ENCODE measurements at regions not wholly inside any gene's neighbourhood (a gene's known extent, or its start where the extent isn't known, plus 50 kb on each side); places are given as distances from the start of the nearest gene placed in this dataset.
"Not testable (repeated sequence)": the region's sequence is repeated elsewhere in the genome, so short reads cannot be mapped to it uniquely, and the experiment has no call there.

DNA sequence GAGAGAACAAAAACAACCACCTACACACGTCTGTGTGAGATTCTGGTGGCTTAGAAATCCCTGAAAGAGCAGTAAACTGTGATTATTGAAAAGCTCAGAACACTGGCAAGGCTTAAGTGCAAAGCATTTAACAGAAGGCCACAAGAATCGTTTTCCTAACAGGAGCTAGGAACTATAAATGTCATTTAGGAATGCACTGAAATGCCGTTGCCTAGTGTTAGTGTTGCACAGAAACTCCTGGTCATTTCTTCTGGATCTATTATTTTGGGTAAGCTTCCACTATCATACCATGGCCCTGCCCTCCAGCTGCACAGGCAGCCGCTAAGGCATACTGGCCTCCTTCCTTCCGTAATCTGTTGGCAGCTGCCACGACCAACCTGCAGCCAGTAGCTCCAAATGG is 923.2 kb downstream of the NLGN4X start:
- no peak overlapping the region for H3K4me3 ChIP-seq (ENCODE audit: low read depth, low read length)

DNA sequence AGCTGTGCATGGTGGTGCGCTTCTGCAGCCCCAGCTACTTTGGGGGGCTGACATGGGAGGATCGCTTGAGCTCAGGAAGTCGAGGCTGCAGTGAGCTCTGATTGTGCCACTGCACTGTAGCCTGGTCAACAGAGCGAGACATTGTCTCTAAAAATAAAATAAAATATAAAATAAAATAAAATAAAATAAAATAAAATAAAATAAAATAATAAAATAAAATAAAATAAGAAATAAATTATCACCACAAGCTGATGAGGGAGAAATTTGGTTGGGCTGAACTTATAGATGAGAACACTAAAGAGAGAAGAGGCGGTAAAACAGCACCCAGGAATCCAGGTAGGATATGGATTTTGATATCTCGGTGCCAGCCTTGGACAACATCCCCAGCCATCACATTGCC is 933.7 kb downstream of the NLGN4X start:
- Histone ChIP-seq H3K27ac (ENCODE audit: insufficient read depth, low read length, poor library complexity, severe bottlenecking) (no peak overlapping the region), H3K4me3 (ENCODE audit: low read depth, low read length) (no peak overlapping the region), H3K9me3 (ENCODE audit: control insufficient read depth in 2 of 2, low read length in 2 of 2) (no peaks in the 10 kb centered on the region), H3K4me1 (ENCODE audit: control insufficient read depth, insufficient read depth, low read length, poor library complexity, severe bottlenecking) (no peaks in the 10 kb centered on the region), H3K36me3 (ENCODE audit: control insufficient read depth, insufficient read depth, low read length) (no peaks in the 10 kb centered on the region), H3K27me3 (ENCODE audit: control insufficient read depth, insufficient read depth, low read length) (no peaks in the 10 kb centered on the region)
- ATAC-seq (ENCODE audit: low read depth in 2 of 2): no peak
- Mint-ChIP-seq H3K4me1 (no peaks in the 10 kb centered on the region), H3K27ac (no peak overlapping the region), H3K27me3 (no peaks in the 10 kb centered on the region), H3K9me3 (peaks cover 0 to 11% (median 0%) of the 10 kb centered on the region in 7 donors), H3K4me3 (no peak overlapping the region), H3K36me3 (no peaks in the 10 kb centered on the region)
- no peak for DNase-seq

More for the DNA sequence above, 923.2 kb downstream of the NLGN4X start:
- Mint-ChIP-seq H3K4me1 (no peaks in the 10 kb centered on the region), H3K9me3 (peaks cover 0 to 26% (median 0%) of the 10 kb centered on the region in 7 donors), H3K4me3 (no peak overlapping the region), H3K36me3 (no peaks in the 10 kb centered on the region), H3K27me3 (no peaks in the 10 kb centered on the region), H3K27ac (no peak overlapping the region)
- ATAC-seq (ENCODE audit: low read depth in 2 of 2) (no peak), DNase-seq (no peak)
- Histone ChIP-seq H3K27ac (ENCODE audit: insufficient read depth, low read length, poor library complexity, severe bottlenecking) (no peak overlapping the region), H3K9me3 (ENCODE audit: control insufficient read depth in 2 of 2, low read length in 2 of 2) (no peaks in the 10 kb centered on the region), H3K27me3 (ENCODE audit: control insufficient read depth, insufficient read depth, low read length) (no peaks in the 10 kb centered on the region), H3K36me3 (ENCODE audit: control insufficient read depth, insufficient read depth, low read length) (no peaks in the 10 kb centered on the region), H3K4me1 (ENCODE audit: control insufficient read depth, insufficient read depth, low read length, poor library complexity, severe bottlenecking) (no peaks in the 10 kb centered on the region)

DNA sequence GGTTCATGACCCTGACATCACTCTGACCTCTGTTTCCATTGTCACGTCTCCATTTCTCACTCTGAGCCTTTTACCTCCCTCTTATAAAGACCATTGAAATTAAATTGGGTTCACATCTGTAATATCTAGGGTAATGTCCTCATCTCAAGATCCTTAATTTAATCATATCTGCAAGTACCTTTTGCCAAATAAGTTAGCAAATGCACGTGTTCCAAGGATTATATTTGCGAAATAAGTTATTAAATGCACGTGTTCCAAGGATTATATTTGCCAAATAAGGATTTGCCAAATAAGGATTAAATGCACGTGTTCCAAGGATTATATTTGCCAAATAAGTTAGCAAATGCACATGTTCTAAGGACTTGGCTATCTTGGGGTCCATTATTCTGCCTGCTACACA is 938.0 kb downstream of the NLGN4X start:
- Mint-ChIP-seq H3K27me3 (no peaks in the 10 kb centered on the region), H3K27ac (no peak overlapping the region), H3K4me1 (no peaks in the 10 kb centered on the region), H3K9me3 (peaks cover 0 to 21% (median 5%) of the 10 kb centered on the region in 7 donors), H3K36me3 (no peaks in the 10 kb centered on the region), H3K4me3 (no peak overlapping the region)
- Histone ChIP-seq H3K9me3 (ENCODE audit: control insufficient read depth in 2 of 2, low read length in 2 of 2) (no peaks in the 10 kb centered on the region), H3K27me3 (ENCODE audit: control insufficient read depth, insufficient read depth, low read length) (no peaks in the 10 kb centered on the region), H3K4me1 (ENCODE audit: control insufficient read depth, insufficient read depth, low read length, poor library complexity, severe bottlenecking) (no peaks in the 10 kb centered on the region), H3K4me3 (ENCODE audit: low read depth, low read length) (no peak overlapping the region), H3K27ac (ENCODE audit: insufficient read depth, low read length, poor library complexity, severe bottlenecking) (no peak overlapping the region), H3K36me3 (ENCODE audit: control insufficient read depth, insufficient read depth, low read length) (no peaks in the 10 kb centered on the region)
- no peak for ATAC-seq (ENCODE audit: low read depth in 2 of 2)
- DNase-seq: no peak

DNA sequence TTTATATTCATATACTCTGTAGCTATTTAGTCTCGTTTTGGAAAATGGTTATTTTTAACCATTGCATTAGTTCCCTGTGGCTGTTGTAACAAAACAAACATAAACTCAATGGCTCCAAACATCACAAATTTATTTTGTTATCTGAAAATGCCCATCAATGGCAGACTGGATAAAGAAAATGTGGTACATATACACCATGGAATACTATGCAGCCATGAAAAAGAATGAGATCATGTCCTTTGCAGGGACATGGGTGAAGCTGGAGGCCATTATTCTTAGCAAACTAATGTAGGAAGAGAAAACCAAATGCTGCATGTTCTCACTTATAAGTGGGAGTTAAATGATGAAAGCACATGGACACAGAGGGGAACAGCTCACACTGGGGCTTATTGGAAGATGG is 938.7 kb downstream of the NLGN4X start:
- peaks cover 0 to 22% (median 10%) of the 10 kb centered on the region in 7 donors for H3K9me3 Mint-ChIP-seq
- H3K27me3 ChIP-seq (ENCODE audit: control insufficient read depth, insufficient read depth, low read length); H3K27ac Mint-ChIP-seq; ATAC-seq (ENCODE audit: low read depth in 2 of 2); H3K4me1 ChIP-seq (ENCODE audit: control insufficient read depth, insufficient read depth, low read length, poor library complexity, severe bottlenecking); H3K27me3 Mint-ChIP-seq; H3K4me3 Mint-ChIP-seq; H3K36me3 ChIP-seq (ENCODE audit: control insufficient read depth, insufficient read depth, low read length); H3K27ac ChIP-seq (ENCODE audit: insufficient read depth, low read length, poor library complexity, severe bottlenecking); H3K4me1 Mint-ChIP-seq; H3K9me3 ChIP-seq (ENCODE audit: control insufficient read depth in 2 of 2, low read length in 2 of 2); H3K36me3 Mint-ChIP-seq; H3K4me3 ChIP-seq (ENCODE audit: low read depth, low read length); DNase-seq: not testable (repeated sequence)

DNA sequence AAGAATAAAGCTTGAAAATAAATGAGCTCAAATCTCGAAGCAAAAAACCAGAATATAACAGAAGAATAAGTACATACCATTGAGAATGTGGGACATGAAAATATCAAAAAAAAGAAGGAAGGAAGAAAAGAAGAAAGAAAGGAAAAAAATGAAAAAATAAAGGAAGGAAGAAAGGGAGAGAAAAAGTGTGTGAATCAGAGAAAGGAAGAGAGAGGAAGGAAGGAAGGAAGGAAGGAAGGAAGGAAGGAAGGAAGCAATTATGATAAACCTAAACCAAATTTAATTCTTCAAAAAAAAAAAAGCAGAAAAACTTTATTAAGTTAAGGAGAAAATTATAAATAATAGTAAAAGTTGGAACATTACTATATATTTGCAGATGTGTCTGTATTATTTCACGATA is 949.8 kb downstream of the NLGN4X start:
- H3K36me3 ChIP-seq (ENCODE audit: control insufficient read depth, insufficient read depth, low read length): no peaks in the 10 kb centered on the region
- Mint-ChIP-seq H3K4me1 (no peaks in the 10 kb centered on the region), H3K9me3 (peaks cover 1 to 10% (median 5%) of the 10 kb centered on the region in 7 donors), H3K27ac (no peak overlapping the region), H3K36me3 (no peaks in the 10 kb centered on the region), H3K27me3 (no peaks in the 10 kb centered on the region), H3K4me3 (no peak overlapping the region)
- H3K9me3 ChIP-seq (ENCODE audit: control insufficient read depth in 2 of 2, low read length in 2 of 2): peaks cover 0 to 1% of the 10 kb centered on the region in 2 experiments
- H3K27ac ChIP-seq (ENCODE audit: insufficient read depth, low read length, poor library complexity, severe bottlenecking): no peak overlapping the region
- H3K4me3 ChIP-seq (ENCODE audit: low read depth, low read length): no peak overlapping the region
- no peaks in the 10 kb centered on the region for H3K27me3 ChIP-seq (ENCODE audit: control insufficient read depth, insufficient read depth, low read length)
- no peak for ATAC-seq (ENCODE audit: low read depth in 2 of 2)
- H3K4me1 ChIP-seq (ENCODE audit: control insufficient read depth, insufficient read depth, low read length, poor library complexity, severe bottlenecking): no peaks in the 10 kb centered on the region
- DNase-seq: no peak

DNA sequence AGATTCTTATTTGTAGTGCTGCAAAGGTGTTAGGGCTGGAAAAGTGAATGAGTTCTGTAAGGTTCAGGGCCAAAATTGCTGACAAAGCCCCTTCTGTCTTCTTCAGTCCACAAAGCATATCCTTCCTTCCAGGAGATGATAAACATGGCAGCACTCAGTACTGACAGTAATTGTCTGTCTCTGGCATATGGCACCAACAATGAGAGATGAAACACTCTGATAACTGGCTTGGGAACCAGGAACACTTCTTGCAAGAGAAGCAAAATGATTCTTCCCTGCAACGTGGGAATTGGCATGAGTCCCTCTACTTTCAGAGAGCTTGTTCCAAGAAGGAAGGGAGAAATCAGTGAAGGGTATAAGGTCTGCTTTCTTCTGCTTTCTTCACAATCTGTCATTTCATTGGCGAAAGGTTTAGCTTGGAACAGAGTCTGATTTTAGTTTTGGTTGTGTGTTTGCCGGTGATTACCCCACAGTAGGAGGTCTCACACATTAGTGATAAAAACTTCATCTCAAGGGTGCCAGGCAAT is 963.3 kb downstream of the NLGN4X start:
- H3K4me1 Mint-ChIP-seq: no peaks in the 10 kb centered on the region
- no peak for DNase-seq
- ATAC-seq (ENCODE audit: low read depth in 2 of 2): no peak
- H3K27me3 Mint-ChIP-seq: no peaks in the 10 kb centered on the region
- no peaks in the 10 kb centered on the region for H3K36me3 ChIP-seq (ENCODE audit: control insufficient read depth, insufficient read depth, low read length)
- H3K27me3 ChIP-seq (ENCODE audit: control insufficient read depth, insufficient read depth, low read length): no peaks in the 10 kb centered on the region
- H3K27ac Mint-ChIP-seq: no peak overlapping the region
- H3K4me3 ChIP-seq (ENCODE audit: low read depth, low read length): no peak overlapping the region
- no peak overlapping the region for H3K4me3 Mint-ChIP-seq
- H3K4me1 ChIP-seq (ENCODE audit: control insufficient read depth, insufficient read depth, low read length, poor library complexity, severe bottlenecking): no peaks in the 10 kb centered on the region
- peaks cover 0 to 1% of the 10 kb centered on the region in 2 experiments for H3K9me3 ChIP-seq (ENCODE audit: control insufficient read depth in 2 of 2, low read length in 2 of 2)
- H3K27ac ChIP-seq (ENCODE audit: insufficient read depth, low read length, poor library complexity, severe bottlenecking): no peak overlapping the region
- no peaks in the 10 kb centered on the region for H3K36me3 Mint-ChIP-seq
- H3K9me3 Mint-ChIP-seq: peaks cover 0 to 10% (median 2%) of the 10 kb centered on the region in 7 donors

DNA sequence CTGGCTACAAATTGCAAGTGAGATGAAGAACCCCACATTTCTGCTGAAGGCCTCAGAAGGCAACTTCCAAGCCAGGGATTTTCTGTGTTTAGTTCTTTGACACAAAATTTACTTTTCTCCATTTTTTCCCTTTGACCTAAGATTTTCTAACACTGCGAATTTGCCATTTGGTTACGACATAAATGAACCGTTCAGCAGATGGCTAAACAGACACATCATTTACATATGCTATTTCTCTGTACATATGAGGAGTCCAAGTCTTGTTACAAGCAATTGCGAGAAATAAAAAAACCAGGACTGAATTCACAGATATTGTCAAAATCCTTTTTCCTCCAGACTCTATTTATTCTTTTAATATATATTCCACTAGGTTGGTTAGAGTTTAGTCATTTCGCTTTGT is 978.6 kb downstream of the NLGN4X start:
- Mint-ChIP-seq H3K4me3 (no peak overlapping the region), H3K36me3 (no peaks in the 10 kb centered on the region), H3K9me3 (peaks cover 0 to 11% (median 0%) of the 10 kb centered on the region in 7 donors), H3K27me3 (no peaks in the 10 kb centered on the region), H3K27ac (no peak overlapping the region), H3K4me1 (no peaks in the 10 kb centered on the region)
- Histone ChIP-seq H3K4me1 (ENCODE audit: control insufficient read depth, insufficient read depth, low read length, poor library complexity, severe bottlenecking) (no peaks in the 10 kb centered on the region), H3K9me3 (ENCODE audit: control insufficient read depth in 2 of 2, low read length in 2 of 2) (no peaks in the 10 kb centered on the region), H3K4me3 (ENCODE audit: low read depth, low read length) (no peak overlapping the region), H3K36me3 (ENCODE audit: control insufficient read depth, insufficient read depth, low read length) (no peaks in the 10 kb centered on the region), H3K27me3 (ENCODE audit: control insufficient read depth, insufficient read depth, low read length) (no peaks in the 10 kb centered on the region), H3K27ac (ENCODE audit: insufficient read depth, low read length, poor library complexity, severe bottlenecking) (no peak overlapping the region)
- no peak for ATAC-seq (ENCODE audit: low read depth in 2 of 2)
- no peak for DNase-seq

DNA sequence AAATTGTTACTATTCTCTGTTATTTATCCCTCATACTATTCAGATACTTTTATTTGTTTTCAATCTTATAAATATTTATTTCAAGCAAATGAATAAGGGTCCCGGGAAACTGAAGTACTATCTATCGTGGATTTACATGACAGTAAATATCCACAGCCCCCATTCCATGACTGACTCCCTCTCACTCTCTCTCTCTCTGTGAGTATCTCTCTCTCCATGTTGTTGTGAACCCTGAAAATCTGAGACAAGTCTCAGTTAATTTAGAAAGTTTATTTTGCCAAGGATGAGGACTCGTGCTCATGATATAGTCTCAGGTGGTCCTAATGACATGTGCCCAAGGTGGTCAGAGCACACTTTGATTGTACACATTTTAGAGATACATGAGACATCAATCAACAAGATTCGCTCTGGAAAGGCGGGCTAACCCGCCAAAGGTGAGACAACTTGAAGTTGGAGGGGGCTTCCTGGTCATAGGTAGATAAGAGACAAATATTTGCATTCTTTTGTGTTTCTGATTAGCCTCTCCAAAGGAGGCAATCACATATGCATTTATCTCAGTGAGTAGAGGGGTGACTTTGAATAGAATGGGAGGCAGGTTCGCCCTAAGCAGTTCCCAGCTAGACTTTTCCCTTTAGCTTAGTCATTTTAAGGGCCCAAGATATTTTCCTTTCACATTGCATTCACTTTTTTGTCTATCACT is 986.4 kb downstream of the NLGN4X start:
- DNase-seq (no peak), ATAC-seq (ENCODE audit: low read depth in 2 of 2) (no peak)
- Histone ChIP-seq H3K4me1 (ENCODE audit: control insufficient read depth, insufficient read depth, low read length, poor library complexity, severe bottlenecking) (no peaks in the 10 kb centered on the region), H3K27ac (ENCODE audit: insufficient read depth, low read length, poor library complexity, severe bottlenecking) (no peak overlapping the region), H3K9me3 (ENCODE audit: control insufficient read depth in 2 of 2, low read length in 2 of 2) (peaks cover 0 to 2% of the 10 kb centered on the region in 2 experiments), H3K4me3 (ENCODE audit: low read depth, low read length) (no peak overlapping the region), H3K27me3 (ENCODE audit: control insufficient read depth, insufficient read depth, low read length) (no peaks in the 10 kb centered on the region), H3K36me3 (ENCODE audit: control insufficient read depth, insufficient read depth, low read length) (no peaks in the 10 kb centered on the region)
- H3K9me3 Mint-ChIP-seq: peaks cover 0 to 11% (median 4%) of the 10 kb centered on the region in 7 donors
- H3K4me1 Mint-ChIP-seq: no peaks in the 10 kb centered on the region
- no peaks in the 10 kb centered on the region for H3K36me3 Mint-ChIP-seq
- H3K4me3 Mint-ChIP-seq: no peak overlapping the region
- H3K27me3 Mint-ChIP-seq: no peaks in the 10 kb centered on the region
- H3K27ac Mint-ChIP-seq: no peak overlapping the region

Measured in CD4-positive, CD25-positive, alpha-beta regulatory T cell (primary cell).